ENCODE measurements at regions not wholly inside any gene's neighbourhood (a gene's known extent, or its start where the extent isn't known, plus 50 kb on each side); places are given as distances from the start of the nearest gene placed in this dataset.

DNA sequence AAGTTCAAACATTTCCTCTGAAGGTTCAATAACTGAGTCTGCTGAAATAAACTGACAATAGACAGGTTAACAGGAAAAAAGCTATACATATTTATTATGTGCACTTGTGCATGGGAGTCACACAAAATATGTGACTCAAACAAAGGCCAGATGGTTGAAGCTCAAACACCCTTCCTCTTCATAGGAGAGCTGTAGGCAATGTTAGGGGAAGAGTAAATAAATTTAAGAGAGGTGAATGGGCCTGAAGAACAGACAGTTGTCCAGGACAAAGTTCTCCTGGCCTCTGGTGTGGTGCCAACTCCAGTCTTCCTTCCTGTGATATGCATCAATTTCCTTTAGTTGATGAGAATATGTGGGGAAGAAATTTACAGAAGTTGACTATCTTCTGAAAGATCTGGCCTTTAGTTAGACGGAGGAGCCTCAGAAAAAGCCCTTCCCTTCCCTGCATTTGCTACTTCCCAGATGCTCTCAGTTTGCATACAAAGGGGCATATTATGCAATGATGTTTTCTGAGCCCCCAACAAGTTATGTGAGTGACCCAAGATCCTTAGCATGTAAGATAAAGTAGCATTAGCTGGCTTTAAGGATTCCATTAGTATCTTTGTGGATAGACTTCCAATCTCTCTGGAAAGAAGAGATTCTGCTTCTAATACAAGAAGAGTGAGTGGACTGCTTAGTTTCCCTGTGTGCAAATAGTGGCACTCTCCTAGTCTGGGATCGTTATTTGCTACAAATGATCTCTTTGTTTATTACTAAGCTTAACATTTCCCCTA, 96.4 kb upstream of the IGSF10 start:
- H3K4me1 ChIP-seq (ENCODE audit: control insufficient read depth, insufficient read depth, low read length), result peaks cover 6% of the 10 kb centered on the region
- H3K9me3 ChIP-seq (ENCODE audit: control insufficient read depth, low read length), result no peaks in the 10 kb centered on the region
- H3K36me3 Mint-ChIP-seq (ENCODE audit: low read depth), result no peaks in the 10 kb centered on the region
- no peaks in the 10 kb centered on the region for H3K27me3 ChIP-seq (ENCODE audit: control insufficient read depth, insufficient read depth, low read length, poor library complexity, severe bottlenecking)
- H3K36me3 ChIP-seq (ENCODE audit: control insufficient read depth, insufficient read depth, low read length), result no peaks in the 10 kb centered on the region
- no peak overlapping the region for H3K4me3 ChIP-seq (ENCODE audit: low read length)
- no peaks in the 10 kb centered on the region for H3K9me3 Mint-ChIP-seq
- 80 to 90% methylated on average over 1 to 2 of the region's 2 CpGs for WGBS, 2 experiments (ENCODE audit: insufficient coverage in 1 of 2, insufficient read length in 1 of 2)
- H3K27ac Mint-ChIP-seq, result no peak overlapping the region
- H3K27ac ChIP-seq (ENCODE audit: low read depth, low read length), result no peak overlapping the region
- H3K9ac ChIP-seq (ENCODE audit: extremely low read depth, low read length, poor library complexity, severe bottlenecking), result no peak overlapping the region
- H3K27me3 Mint-ChIP-seq (ENCODE audit: insufficient read depth), result no peaks in the 10 kb centered on the region
- DNase-seq, result no peak
- H3K4me1 Mint-ChIP-seq, result peaks cover 34% of the 10 kb centered on the region
- H3K4me3 Mint-ChIP-seq, result no peak overlapping the region
- TF ChIP-seq, protein P1, sequence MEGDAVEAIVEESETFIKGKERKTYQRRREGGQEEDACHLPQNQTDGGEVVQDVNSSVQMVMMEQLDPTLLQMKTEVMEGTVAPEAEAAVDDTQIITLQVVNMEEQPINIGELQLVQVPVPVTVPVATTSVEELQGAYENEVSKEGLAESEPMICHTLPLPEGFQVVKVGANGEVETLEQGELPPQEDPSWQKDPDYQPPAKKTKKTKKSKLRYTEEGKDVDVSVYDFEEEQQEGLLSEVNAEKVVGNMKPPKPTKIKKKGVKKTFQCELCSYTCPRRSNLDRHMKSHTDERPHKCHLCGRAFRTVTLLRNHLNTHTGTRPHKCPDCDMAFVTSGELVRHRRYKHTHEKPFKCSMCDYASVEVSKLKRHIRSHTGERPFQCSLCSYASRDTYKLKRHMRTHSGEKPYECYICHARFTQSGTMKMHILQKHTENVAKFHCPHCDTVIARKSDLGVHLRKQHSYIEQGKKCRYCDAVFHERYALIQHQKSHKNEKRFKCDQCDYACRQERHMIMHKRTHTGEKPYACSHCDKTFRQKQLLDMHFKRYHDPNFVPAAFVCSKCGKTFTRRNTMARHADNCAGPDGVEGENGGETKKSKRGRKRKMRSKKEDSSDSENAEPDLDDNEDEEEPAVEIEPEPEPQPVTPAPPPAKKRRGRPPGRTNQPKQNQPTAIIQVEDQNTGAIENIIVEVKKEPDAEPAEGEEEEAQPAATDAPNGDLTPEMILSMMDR (conservative IDR thresholded peaks at IDR 0.05), result no peak

DNA sequence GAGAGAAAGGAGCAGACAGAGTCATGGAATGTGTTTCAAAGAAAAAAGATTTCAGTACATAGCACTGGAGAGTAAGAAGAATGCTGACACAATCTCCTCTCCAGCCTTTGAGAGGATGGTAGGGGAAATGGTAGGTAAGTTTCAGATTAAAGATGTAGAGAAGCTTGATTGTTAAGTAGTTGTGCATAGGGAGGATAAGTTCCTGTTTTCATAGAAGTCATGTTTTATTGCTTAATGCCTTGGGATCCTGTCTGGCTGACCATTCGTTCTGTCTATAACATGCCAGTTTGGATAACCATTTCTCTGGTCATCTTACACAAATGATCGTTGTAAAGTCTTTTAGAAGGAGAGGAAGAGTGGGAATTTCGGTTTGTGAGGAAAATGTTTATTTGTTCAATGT, 95.7 kb upstream of the IGSF10 start:
- Histone ChIP-seq H3K9ac (ENCODE audit: extremely low read depth, low read length, poor library complexity, severe bottlenecking) (no peak overlapping the region), H3K4me1 (ENCODE audit: control insufficient read depth, insufficient read depth, low read length) (peaks cover 6% of the 10 kb centered on the region), H3K9me3 (ENCODE audit: control insufficient read depth, low read length) (no peaks in the 10 kb centered on the region), H3K36me3 (ENCODE audit: control insufficient read depth, insufficient read depth, low read length) (no peaks in the 10 kb centered on the region), H3K27ac (ENCODE audit: low read depth, low read length) (no peak overlapping the region), H3K27me3 (ENCODE audit: control insufficient read depth, insufficient read depth, low read length, poor library complexity, severe bottlenecking) (no peaks in the 10 kb centered on the region), H3K4me3 (ENCODE audit: low read length) (no peak overlapping the region)
- peaks cover 32% of the 10 kb centered on the region for H3K4me1 Mint-ChIP-seq
- H3K9me3 Mint-ChIP-seq, result no peaks in the 10 kb centered on the region
- H3K27ac Mint-ChIP-seq, result no peak overlapping the region
- TF ChIP-seq, protein P1 (conservative IDR thresholded peaks at IDR 0.05), result no peak
- H3K27me3 Mint-ChIP-seq (ENCODE audit: insufficient read depth), result no peaks in the 10 kb centered on the region
- H3K36me3 Mint-ChIP-seq (ENCODE audit: low read depth), result no peaks in the 10 kb centered on the region
- no peak overlapping the region for H3K4me3 Mint-ChIP-seq
- 91 to 100% methylated on average over 1 to 3 of the region's 3 CpGs for WGBS, 2 experiments (ENCODE audit: insufficient coverage in 1 of 2, insufficient read length in 1 of 2)
- DNase-seq, result no peak

DNA sequence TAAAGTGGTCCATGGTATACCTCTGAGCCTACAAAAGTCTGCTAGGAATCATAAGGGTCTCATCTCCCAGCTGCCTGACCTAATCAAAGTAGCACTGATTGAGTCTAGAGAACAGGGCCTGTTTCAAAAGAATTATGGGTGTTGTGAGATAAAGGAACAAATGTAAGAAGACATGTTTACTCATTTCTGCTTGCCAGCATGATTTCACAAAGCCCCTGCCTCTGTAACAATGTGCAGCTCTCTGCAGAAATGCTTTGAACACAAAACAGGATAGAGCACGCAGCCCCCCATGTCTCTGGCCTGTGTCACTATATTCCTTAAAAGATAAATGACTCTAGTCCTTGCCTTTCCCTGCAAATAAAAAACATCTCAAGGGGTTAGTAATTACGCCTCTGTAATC, 94.7 kb upstream of the IGSF10 start:
- no peak overlapping the region for H3K4me3 Mint-ChIP-seq
- no peaks in the 10 kb centered on the region for H3K36me3 ChIP-seq (ENCODE audit: control insufficient read depth, insufficient read depth, low read length)
- DNase-seq, result no peak
- H3K27ac Mint-ChIP-seq, result no peak overlapping the region
- H3K4me1 Mint-ChIP-seq, result peaks cover 23% of the 10 kb centered on the region
- H3K27me3 ChIP-seq (ENCODE audit: control insufficient read depth, insufficient read depth, low read length, poor library complexity, severe bottlenecking), result no peaks in the 10 kb centered on the region
- TF ChIP-seq, protein P1 (conservative IDR thresholded peaks at IDR 0.05), result no peak
- H3K27me3 Mint-ChIP-seq (ENCODE audit: insufficient read depth), result no peaks in the 10 kb centered on the region
- H3K9me3 Mint-ChIP-seq, result no peaks in the 10 kb centered on the region
- no peaks in the 10 kb centered on the region for H3K9me3 ChIP-seq (ENCODE audit: control insufficient read depth, low read length)
- 84 to 85% methylated on average over 2 of the region's 2 CpGs for WGBS, 2 experiments (ENCODE audit: insufficient coverage in 1 of 2, insufficient read length in 1 of 2)
- H3K9ac ChIP-seq (ENCODE audit: extremely low read depth, low read length, poor library complexity, severe bottlenecking), result no peak overlapping the region
- H3K36me3 Mint-ChIP-seq (ENCODE audit: low read depth), result no peaks in the 10 kb centered on the region
- no peak overlapping the region for H3K27ac ChIP-seq (ENCODE audit: low read depth, low read length)
- peaks cover 6% of the 10 kb centered on the region for H3K4me1 ChIP-seq (ENCODE audit: control insufficient read depth, insufficient read depth, low read length)
- H3K4me3 ChIP-seq (ENCODE audit: low read length), result no peak overlapping the region
